ENCODE measurements at regions not wholly inside any gene's neighbourhood (a gene's known extent, or its start where the extent isn't known, plus 50 kb on each side); places are given as distances from the start of the nearest gene placed in this dataset.

- TF ChIP-seq MYC (IDR thresholded peaks at IDR 0.05; ENCODE audit: low read depth, low read length) (no peak), EZH2 (IDR thresholded peaks at IDR 0.05; ENCODE audit: borderline replicate concordance, low read depth, low read length, severe bottlenecking) (no peak), MAX (IDR thresholded peaks at IDR 0.05; ENCODE audit: insufficient read depth, insufficient read length) (no peak), POLR2A (IDR thresholded peaks at IDR 0.05; ENCODE audit: low read depth, low read length) (no peak), GATA2 (IDR thresholded peaks at IDR 0.05; ENCODE audit: insufficient read depth, insufficient read length, low read depth, low read length) (no peak), CTCF (IDR thresholded peaks at IDR 0.05; ENCODE audit: extremely low read depth in 1 of 2, insufficient read depth in 1 of 2, low read depth in 1 of 2, low read length in 2 of 2) (no peak), FOS (IDR thresholded peaks at IDR 0.05; ENCODE audit: borderline replicate concordance, insufficient read depth, low read length) (no peak), JUN (IDR thresholded peaks at IDR 0.05; ENCODE audit: borderline replicate concordance, insufficient read depth, insufficient read length, low read depth) (no peak), POLR2AphosphoS5 (IDR thresholded peaks at IDR 0.05; ENCODE audit: insufficient read depth, low read depth, low read length) (no peak)
- FAIRE-seq (no peak), DNase-seq (ENCODE audit: low read depth, low spot score) (no peak)
- no peaks in the 10 kb centered on the region for H3K27me3 ChIP-seq (ENCODE audit: control insufficient read depth in 2 of 2, insufficient read depth in 2 of 2, low read length in 2 of 2)
- no peaks in the 10 kb centered on the region for H3K36me3 ChIP-seq (ENCODE audit: control insufficient read depth in 2 of 2, extremely low read depth in 1 of 2, insufficient read depth in 2 of 2, low read length in 2 of 2)
- H2AFZ ChIP-seq (ENCODE audit: low read depth, low read length): no peak overlapping the region
- dilution Hi-C loops (cut with MboI; ENCODE audit: extremely low pct_ligation_motif_present, low sequenced_read_pairs): no loop called here
- H3K9me3 ChIP-seq (replicated peaks; ENCODE audit: control insufficient read depth, insufficient read depth, low read length): no peaks in the 10 kb centered on the region
- intact Hi-C loops (cut with micrococcal nuclease): no loop called here
- BruUV-seq (replicated peaks): no TSS peak
- CTCF ChIA-PET: no interaction called here
- no peaks in the 10 kb centered on the region for H3K79me2 ChIP-seq (ENCODE audit: control insufficient read depth, insufficient read depth, low read length)
- H3K9ac ChIP-seq (replicated peaks; ENCODE audit: extremely low read depth, insufficient read depth, low read length): no peak overlapping the region
- no peak overlapping the region for H3K4me2 ChIP-seq (ENCODE audit: insufficient read depth, low read length)
- no peaks in the 10 kb centered on the region for H3K4me1 ChIP-seq (ENCODE audit: control insufficient read depth, extremely low read depth, insufficient read depth, low read length)
- H3K27ac ChIP-seq (ENCODE audit: insufficient read depth, low read depth, low read length): no peak overlapping the region
- POLR2A ChIA-PET: no interaction called here
- no peaks in the 10 kb centered on the region for H4K20me1 ChIP-seq (replicated peaks; ENCODE audit: control insufficient read depth, extremely low read depth, insufficient read depth, low read length)
- no peak overlapping the region for H3K4me3 ChIP-seq (replicated peaks in 1 of 3; ENCODE audit: insufficient read depth in 1 of 3, low read depth in 1 of 3, low read length in 3 of 3)
- H3K9me1 ChIP-seq (replicated peaks; ENCODE audit: control insufficient read depth, extremely low read depth, insufficient read depth, low read length): no peaks in the 10 kb centered on the region
Observed at GRCh38 chr5:162806195-162806594, 631.2 kb upstream of the CCNG1 start.

Measured in endothelial cell of umbilical vein (primary cell).